Right lobe of liver (tissue), 4 donors: ENCODE measurements at regions not wholly inside any gene's neighbourhood (a gene's known extent, or its start where the extent isn't known, plus 50 kb on each side); places are given as distances from the start of the nearest gene placed in this dataset.

Source experiments
- POLR2A ChIP-seq: fragments of 450-650 bp; IDR thresholded peaks from one replicate; pipeline ENCODE4 v1.6.1; 2017; ENCODE audit warnings: antibody characterized with exemption, mild to moderate bottlenecking
- TF ChIP-seq, protein P1 (sequence below), 4 donors: fragments of 200-600 bp in 3 of 4; fragments of 450-650 bp in 1 of 4; IDR thresholded peaks; one replicate each; pipeline versions ENCODE4 v1.5.1 to v1.8.0; 2016 to 2022; ENCODE audit warnings: antibody characterized with exemption in 4 of 4, mild to moderate bottlenecking in 2 of 4
- donor health status: DM: no; HTN: no; CAD: no.
- donor health status: DM: no; HTN: no; CAD: no.
- donor health status: DM: no; HTN: yes; CAD: no.

DNA sequence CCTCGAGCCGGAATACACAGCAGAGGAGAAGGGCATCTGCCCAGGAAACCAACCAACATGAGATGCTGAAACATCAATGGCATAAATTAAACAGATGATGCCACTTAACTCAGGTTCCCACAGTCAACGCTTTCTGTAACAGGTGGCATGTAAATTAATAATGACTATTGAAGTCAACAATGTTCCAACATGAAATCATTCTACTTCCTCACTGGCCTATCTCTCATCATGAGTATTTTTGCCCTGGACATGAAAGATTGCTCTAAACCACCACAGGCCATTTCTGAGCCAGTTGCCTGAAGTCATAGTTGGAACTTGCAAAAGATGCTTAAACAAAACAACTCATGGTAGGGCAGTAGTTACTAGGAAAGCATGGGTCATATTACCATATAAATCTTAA lies 397.9 kb upstream of the JARID2 start:
- TF ChIP-seq, protein P1, sequence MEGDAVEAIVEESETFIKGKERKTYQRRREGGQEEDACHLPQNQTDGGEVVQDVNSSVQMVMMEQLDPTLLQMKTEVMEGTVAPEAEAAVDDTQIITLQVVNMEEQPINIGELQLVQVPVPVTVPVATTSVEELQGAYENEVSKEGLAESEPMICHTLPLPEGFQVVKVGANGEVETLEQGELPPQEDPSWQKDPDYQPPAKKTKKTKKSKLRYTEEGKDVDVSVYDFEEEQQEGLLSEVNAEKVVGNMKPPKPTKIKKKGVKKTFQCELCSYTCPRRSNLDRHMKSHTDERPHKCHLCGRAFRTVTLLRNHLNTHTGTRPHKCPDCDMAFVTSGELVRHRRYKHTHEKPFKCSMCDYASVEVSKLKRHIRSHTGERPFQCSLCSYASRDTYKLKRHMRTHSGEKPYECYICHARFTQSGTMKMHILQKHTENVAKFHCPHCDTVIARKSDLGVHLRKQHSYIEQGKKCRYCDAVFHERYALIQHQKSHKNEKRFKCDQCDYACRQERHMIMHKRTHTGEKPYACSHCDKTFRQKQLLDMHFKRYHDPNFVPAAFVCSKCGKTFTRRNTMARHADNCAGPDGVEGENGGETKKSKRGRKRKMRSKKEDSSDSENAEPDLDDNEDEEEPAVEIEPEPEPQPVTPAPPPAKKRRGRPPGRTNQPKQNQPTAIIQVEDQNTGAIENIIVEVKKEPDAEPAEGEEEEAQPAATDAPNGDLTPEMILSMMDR (IDR thresholded peaks at IDR 0.05), result no peak
- TF ChIP-seq POLR2A, result no peak
